ENCODE measurements at regions not wholly inside any gene's neighbourhood (a gene's known extent, or its start where the extent isn't known, plus 50 kb on each side); places are given as distances from the start of the nearest gene placed in this dataset.

DNA sequence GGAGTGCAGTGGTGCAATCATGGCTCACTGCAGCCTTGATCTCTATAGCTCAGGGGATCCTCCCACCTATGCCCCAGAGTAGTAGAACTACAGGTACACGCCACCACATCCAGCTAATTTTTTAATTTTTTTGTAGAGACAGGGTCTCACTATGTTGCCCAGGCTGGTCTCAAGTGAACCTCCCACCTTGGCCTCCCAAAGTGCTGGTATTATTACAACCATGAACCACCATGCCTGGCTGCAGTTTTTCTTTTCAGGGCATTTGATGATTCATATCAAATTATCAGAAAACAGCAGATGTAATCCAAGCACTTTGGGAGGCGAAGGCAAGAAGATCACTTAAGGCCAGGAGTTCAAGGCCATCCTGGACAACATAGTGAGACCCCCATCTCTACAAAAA lies 88.4 kb upstream of the JARID2 start:
- no peaks in the 10 kb centered on the region for H3K27me3 ChIP-seq (ENCODE audit: insufficient read depth, low read length)
- ATAC-seq (no peak), DNase-seq (ENCODE audit: low read depth, low spot score) (no peak)
- no peaks in the 10 kb centered on the region for H3K9me2 ChIP-seq (ENCODE audit: insufficient read depth)
- intact Hi-C loops (cut with micrococcal nuclease), result no loop called here
- ChIA-PET POLR2A (no interaction called here), CTCF (no interaction called here), RAD21 (ENCODE audit: low non-redundant PET in 1 of 2, low total read pairs in 2 of 2, uncharacterized antibody in 2 of 2, unreplicated experiment in 2 of 2) (no interaction called here)
- BruUV-seq (replicated peaks), result no TSS peak
- no peak overlapping the region for H2AFZ ChIP-seq (ENCODE audit: low read depth, low read length, poor library complexity, severe bottlenecking)
- no peak overlapping the region for H3K4me3 ChIP-seq (replicated peaks in 1 of 2; ENCODE audit: low read depth in 1 of 2, low read length in 2 of 2)
- no peaks in the 10 kb centered on the region for H3K4me1 ChIP-seq (ENCODE audit: control insufficient read depth in 1 of 2, insufficient read depth in 2 of 2, low read length in 2 of 2)
- no peak overlapping the region for H3K27ac ChIP-seq (ENCODE audit: low read depth, low read length)
- no peaks in the 10 kb centered on the region for H4K20me1 ChIP-seq (ENCODE audit: insufficient read depth)
- no peak overlapping the region for H3K9ac ChIP-seq (ENCODE audit: low read length)
- no peak overlapping the region for H3K4me2 ChIP-seq (ENCODE audit: low read length)
- TF ChIP-seq CEBPB (IDR thresholded peaks at IDR 0.05; ENCODE audit: low read depth) (no peak), EZH2phosphoT487 (IDR thresholded peaks at IDR 0.05; ENCODE audit: borderline replicate concordance) (no peak), YY1 (IDR thresholded peaks at IDR 0.05; ENCODE audit: extremely low read depth, insufficient replicate concordance, low read depth, low read length) (no peak), ZNF274 (IDR thresholded peaks at IDR 0.05; ENCODE audit: low read depth, low read length) (no peak), EGR1 (IDR thresholded peaks at IDR 0.05; ENCODE audit: low read depth) (no peak), EZH2 (IDR thresholded peaks at IDR 0.05) (no peak), JUND (IDR thresholded peaks at IDR 0.05) (no peak), TCF7L2 (IDR thresholded peaks at IDR 0.05; ENCODE audit: borderline replicate concordance, extremely low read depth, insufficient read depth, insufficient read length) (no peak), SP1 (IDR thresholded peaks at IDR 0.05; ENCODE audit: low read depth) (no peak), POLR2A (IDR thresholded peaks at IDR 0.05; ENCODE audit: borderline replicate concordance, extremely low read depth, insufficient read depth, insufficient read length) (no peak)
- TF ChIP-seq, protein P1, sequence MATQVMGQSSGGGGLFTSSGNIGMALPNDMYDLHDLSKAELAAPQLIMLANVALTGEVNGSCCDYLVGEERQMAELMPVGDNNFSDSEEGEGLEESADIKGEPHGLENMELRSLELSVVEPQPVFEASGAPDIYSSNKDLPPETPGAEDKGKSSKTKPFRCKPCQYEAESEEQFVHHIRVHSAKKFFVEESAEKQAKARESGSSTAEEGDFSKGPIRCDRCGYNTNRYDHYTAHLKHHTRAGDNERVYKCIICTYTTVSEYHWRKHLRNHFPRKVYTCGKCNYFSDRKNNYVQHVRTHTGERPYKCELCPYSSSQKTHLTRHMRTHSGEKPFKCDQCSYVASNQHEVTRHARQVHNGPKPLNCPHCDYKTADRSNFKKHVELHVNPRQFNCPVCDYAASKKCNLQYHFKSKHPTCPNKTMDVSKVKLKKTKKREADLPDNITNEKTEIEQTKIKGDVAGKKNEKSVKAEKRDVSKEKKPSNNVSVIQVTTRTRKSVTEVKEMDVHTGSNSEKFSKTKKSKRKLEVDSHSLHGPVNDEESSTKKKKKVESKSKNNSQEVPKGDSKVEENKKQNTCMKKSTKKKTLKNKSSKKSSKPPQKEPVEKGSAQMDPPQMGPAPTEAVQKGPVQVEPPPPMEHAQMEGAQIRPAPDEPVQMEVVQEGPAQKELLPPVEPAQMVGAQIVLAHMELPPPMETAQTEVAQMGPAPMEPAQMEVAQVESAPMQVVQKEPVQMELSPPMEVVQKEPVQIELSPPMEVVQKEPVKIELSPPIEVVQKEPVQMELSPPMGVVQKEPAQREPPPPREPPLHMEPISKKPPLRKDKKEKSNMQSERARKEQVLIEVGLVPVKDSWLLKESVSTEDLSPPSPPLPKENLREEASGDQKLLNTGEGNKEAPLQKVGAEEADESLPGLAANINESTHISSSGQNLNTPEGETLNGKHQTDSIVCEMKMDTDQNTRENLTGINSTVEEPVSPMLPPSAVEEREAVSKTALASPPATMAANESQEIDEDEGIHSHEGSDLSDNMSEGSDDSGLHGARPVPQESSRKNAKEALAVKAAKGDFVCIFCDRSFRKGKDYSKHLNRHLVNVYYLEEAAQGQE (IDR thresholded peaks at IDR 0.05; ENCODE audit: low read depth), result no peak
- TF ChIP-seq, protein P2, sequence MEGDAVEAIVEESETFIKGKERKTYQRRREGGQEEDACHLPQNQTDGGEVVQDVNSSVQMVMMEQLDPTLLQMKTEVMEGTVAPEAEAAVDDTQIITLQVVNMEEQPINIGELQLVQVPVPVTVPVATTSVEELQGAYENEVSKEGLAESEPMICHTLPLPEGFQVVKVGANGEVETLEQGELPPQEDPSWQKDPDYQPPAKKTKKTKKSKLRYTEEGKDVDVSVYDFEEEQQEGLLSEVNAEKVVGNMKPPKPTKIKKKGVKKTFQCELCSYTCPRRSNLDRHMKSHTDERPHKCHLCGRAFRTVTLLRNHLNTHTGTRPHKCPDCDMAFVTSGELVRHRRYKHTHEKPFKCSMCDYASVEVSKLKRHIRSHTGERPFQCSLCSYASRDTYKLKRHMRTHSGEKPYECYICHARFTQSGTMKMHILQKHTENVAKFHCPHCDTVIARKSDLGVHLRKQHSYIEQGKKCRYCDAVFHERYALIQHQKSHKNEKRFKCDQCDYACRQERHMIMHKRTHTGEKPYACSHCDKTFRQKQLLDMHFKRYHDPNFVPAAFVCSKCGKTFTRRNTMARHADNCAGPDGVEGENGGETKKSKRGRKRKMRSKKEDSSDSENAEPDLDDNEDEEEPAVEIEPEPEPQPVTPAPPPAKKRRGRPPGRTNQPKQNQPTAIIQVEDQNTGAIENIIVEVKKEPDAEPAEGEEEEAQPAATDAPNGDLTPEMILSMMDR (IDR thresholded peaks at IDR 0.05 in 2 of 3, conservative IDR thresholded peaks at IDR 0.05 in 1 of 3; ENCODE audit: borderline replicate concordance in 1 of 3, insufficient read depth in 1 of 3, low read depth in 2 of 3, low read length in 2 of 3), result no peak
- no peaks in the 10 kb centered on the region for H3K9me3 ChIP-seq (ENCODE audit: control insufficient read depth in 1 of 2, insufficient read depth in 1 of 2, low read depth in 1 of 2, low read length in 2 of 2)
- H3K36me3 ChIP-seq (ENCODE audit: control insufficient read depth in 1 of 2, insufficient read depth in 2 of 2, low read length in 2 of 2), result no peaks in the 10 kb centered on the region
- H3K79me2 ChIP-seq (ENCODE audit: insufficient read depth, low read length), result no peaks in the 10 kb centered on the region

Data from HCT116 (cell line).